GF-D8 (cell line): ENCODE measurements at regions not wholly inside any gene's neighbourhood (a gene's known extent, or its start where the extent isn't known, plus 50 kb on each side); places are given as distances from the start of the nearest gene placed in this dataset.

Experiments used
- DNase-seq: peaks from one replicate; lab custom pipeline; 2025; lab: John Stamatoyannopoulos, UW

DNA sequence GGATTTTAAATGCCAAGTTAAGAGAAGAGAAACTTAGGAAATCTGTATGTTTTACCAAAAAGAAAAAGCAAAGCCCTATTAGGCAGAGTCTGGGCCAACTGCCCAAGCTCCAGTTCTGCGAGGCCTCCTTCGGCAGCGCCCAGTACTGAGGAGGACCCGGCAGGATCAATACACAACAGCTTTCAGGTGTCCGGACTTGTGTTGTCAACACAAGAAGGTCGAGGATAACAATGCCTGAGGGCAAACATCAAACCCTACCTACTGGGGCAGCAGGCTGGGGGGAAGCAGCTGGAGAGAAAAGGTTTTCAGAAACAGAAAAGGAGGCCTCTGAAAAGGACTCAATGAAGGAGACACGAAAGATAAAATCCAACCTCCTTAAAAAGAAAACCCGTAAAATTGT, 98.1 kb upstream of the GJB5 start:
- DNase-seq: no peak

GRCh38 chr1:34657266-34657665, 97.6 kb upstream of the GJB5 start:
- no peak for DNase-seq

- no peak for DNase-seq
These were observed 97.0 kb upstream of the GJB5 start for GRCh38 chr1:34657849-34658248.

- DNase-seq: no peak
These were observed 91.8 kb upstream of the GJB5 start for GRCh38 chr1:34663031-34663430.

- DNase-seq: no peak
These were observed 86.8 kb upstream of the GJB5 start for GRCh38 chr1:34668063-34668462.

GRCh38 chr1:34670982-34671381, 83.9 kb upstream of the GJB5 start:
- no peak for DNase-seq

DNA sequence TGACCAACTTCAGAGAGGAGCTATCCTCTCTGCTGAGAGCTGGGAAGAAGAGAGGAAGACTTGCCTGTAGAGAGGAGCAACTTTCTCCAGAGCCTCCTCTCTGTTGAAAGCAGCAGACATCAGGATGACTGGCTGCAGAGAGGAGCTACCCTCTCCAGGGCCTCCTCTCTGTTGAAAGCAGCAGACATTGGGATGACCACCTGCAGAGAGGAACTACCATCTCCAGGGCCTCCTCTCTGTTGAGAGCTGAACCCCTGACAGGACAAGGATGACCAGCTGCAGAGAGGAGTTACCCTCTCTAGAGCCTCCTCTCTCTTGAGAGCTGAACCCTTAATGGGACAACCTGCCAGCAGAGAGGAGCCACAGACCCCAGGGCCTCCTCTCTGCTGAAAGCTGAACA, 83.0 kb upstream of the GJB5 start:
- DNase-seq: no peak

DNA sequence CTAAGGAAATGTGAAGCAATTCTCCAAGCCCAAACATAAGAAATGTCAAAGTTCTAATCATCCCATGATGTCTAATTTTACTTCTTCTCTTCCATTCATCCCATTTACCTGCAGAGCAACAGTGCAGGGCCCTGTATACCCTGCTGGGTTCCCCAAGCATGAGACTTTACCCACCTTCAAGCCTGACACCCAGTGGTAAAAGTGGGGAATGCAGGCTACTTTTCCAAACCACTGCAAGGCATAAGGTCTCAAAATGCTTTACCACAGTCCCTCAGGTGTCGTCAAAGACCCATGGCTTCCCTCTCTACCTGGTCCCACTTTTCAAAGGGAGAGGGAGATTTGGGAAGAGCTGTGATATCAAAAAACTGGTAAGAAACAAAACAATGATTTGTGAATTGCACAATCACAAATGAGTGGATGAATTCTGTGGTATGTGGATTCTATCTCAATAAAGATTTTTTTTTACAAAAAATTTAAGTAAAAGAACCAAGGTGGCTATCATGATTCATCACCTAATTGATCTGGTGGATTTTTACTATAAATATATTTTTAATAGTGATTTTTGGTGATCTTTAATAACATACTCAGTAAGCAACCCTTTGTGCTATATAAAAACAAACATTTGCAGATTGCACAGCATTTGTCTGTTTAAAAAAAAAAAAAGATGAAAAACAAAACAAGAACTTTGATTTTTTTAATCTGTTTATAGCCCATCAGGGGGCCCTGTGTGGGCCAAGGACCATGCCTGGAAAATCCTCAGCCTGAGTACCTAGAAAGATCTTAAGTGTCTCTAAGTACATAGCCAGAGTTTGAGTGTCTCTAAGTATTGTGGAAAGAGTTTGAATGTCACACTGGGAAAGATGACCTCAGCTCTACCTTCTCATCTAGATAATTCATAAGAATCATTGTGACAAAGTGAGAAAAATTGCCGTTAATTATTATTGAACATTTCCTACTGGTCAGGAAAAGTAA, 73.1 kb upstream of the GJB5 start:
- no peak for DNase-seq

GRCh38 chr1:34682452-34683223, 72.2 kb upstream of the GJB5 start:
- no peak for DNase-seq

GRCh38 chr1:34683616-34684015, 71.2 kb upstream of the GJB5 start:
- no peak for DNase-seq

DNA sequence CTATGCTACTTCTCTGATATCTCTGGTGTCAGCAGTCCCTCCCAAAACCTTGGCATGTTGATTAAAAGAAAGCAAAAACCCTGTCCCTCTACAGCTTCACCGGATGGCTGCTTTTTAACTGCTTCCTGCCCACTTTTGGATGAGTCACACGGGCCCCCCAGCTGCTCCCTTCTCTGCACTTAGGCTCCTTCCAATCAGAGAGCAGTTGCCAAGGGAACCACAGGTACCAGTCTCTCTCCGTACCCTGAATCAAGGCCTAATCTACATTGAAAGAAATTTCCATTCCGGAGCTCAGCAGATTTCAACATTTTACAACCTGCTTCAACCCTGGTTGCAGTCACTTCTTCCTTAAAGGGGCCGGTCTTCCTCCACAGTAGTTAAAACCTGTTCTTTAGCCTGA, 70.6 kb upstream of the GJB5 start:
- DNase-seq: no peak

- no peak for DNase-seq
These were observed 69.6 kb upstream of the GJB5 start for GRCh38 chr1:34685225-34685624.

DNA sequence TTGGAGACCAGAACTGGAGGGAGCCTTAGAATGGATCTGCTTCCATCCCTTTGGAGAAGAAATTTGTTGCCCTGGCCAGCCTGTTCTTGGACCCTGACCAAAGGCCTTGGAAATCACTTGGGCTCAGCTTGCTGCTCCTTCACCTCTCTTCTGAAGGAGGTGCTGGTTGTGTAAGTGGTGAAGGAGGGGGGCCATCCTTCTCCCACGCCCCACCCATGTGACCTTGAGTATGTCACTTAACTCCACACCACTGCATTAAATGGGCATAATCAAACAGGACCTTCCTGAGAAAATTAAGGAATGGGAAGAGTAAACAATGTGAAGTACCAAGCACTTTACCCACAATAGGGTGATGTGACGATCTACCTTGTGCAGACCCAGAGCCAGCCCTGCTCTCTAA, 68.3 kb upstream of the GJB5 start:
- no peak for DNase-seq

DNA sequence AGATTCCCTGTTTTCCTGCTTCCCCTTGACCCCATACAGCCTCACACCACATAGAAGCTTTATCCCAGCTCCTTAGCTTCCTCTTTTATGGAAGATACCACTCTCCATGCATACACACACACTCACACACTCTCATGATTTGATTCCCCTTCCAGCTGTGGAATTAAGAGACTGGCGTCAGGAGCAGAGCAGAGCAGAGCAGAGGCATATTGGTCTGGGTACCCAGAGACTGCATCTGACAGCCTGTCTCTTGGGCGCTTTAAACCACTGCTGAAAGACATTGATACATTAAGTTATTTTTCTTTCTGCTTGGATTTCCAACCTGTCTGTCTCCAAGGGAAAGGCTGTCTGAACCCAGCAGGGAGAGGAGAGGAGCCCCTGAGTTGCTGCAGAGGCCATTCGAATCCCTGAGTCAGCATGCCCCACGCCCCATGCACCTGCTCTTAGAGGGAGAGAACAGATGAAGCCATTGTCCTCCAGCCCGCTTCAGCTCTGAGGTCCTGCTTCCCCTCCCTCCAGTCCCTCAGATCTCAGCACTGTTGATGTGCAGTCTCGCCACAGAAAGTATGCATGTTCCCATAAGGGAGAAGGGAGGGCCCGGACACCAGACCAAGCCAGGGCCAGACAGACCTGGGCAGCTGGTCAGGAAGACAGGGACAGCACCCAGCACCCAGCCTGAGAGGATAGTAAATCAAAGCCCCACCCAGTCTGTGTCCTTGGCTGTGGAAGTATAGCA, 66.7 kb upstream of the GJB5 start:
- no peak for DNase-seq

DNA sequence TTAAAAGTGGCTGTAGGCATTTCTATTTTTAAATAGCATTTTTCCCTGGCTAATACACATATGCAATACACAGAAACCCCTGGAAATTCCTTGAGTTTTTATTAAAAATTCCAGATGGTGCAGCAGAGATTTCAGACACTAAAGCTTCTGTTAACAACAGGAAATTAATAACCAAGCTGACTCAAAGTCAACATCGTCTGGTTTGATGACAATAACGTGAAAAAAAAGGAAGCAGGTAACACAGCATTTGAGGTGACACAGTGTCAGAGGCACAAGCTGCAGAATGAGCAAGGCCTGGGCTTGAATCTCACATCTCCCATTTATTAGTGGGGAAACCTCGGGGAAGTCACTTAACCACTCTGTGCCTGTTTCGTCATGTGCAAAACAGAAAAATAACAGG, 64.6 kb upstream of the GJB5 start:
- DNase-seq: no peak

GRCh38 chr1:34693081-34693480, 61.8 kb upstream of the GJB5 start:
- DNase-seq: no peak

DNA sequence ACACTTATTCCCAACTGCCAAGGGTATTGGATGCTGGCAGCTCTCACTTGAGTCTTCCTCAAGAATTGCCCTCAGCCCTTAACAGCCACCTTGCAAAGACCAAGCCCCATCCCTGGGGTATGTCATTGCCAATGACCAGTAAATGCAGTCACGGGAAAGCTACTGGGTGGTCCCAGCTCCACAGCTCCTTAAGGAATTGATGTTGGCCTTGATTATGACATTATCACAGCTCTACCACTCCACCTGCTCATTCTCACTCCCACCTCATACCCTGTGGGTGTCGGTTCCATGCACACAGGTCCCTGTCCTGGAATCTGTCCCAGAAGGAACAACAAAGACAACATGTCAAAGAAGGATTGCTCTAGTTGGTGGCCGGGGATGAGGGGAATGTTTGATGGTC, 60.5 kb upstream of the GJB5 start:
- DNase-seq: no peak

GRCh38 chr1:34695580-34695979, 59.3 kb upstream of the GJB5 start:
- DNase-seq: no peak

- no peak for DNase-seq
These were observed 58.6 kb upstream of the GJB5 start for GRCh38 chr1:34696230-34696629.

DNA sequence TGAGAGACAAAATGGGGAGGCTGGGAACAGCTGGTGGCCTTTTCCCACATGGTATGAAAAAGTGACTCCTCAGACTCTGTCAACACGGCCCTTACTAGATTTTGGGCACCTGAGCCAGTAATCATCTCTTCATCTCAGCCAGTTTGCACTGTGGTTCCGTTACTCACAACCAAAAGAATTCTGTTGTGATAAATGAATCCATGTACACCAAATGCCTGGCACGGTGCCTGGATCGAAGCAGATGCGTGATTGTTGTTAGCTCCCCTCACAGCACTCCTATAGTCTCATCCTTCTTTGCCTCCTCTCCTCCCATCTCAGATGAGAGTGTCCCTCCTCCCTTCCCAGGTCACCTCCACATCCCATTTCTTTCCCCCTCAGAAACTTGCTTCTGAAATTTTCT, 57.9 kb upstream of the GJB5 start:
- no peak for DNase-seq

DNA sequence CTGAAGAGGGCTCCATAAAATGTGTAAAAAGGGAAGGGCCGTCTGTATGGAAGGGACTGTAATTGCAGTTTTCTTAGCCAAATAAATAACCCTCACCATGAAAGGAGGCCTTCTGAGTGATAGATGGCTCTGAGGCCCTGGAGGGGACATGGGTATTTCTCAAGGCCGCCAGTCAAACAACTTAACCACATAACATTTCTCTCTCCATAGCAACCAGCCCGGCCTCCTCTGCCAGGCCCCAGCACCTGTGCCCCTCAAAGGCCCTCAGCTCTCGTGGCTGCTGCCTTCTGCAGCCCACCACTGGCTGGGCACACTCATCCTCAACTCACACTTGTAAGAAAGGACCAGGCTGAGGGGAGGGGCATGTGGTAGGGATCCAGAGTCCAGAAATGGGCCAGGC, 57.0 kb upstream of the GJB5 start:
- no peak for DNase-seq

GRCh38 chr1:34701326-34702060, 53.4 kb upstream of the GJB5 start:
- DNase-seq: no peak
